NCI-H146 treated with DMSO at 0.1 percent for 48 hours (cell line): ENCODE measurements at regions not wholly inside any gene's neighbourhood (a gene's known extent, or its start where the extent isn't known, plus 50 kb on each side); places are given as distances from the start of the nearest gene placed in this dataset.
"Not testable (repeated sequence)": the region's sequence is repeated elsewhere in the genome, so short reads cannot be mapped to it uniquely, and the experiment has no call there.

Source experiments
- DNase-seq: peaks from one replicate; lab custom pipeline; 2025; ENCODE audit not compliant: unreplicated experiment; lab: John Stamatoyannopoulos, UW

DNA sequence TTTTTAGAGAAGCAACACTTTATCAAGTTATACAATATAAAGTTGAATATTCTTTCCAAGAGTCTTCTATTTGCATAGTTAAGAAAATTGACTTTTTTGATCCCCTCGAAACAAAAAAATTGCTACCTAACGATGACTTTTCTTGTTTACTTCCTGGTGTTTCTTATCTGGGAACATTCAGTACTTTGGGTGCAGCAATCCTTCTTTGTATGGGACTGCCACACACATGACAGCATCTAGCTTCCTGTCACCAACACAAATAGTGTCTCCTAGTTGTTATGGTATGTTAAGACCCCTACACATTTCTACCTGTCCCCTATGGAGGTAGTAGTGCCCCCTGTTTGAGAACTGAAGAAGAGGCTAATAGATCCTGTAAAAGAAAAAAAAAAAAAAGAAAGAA, 841.7 kb upstream of the FAT3 start:
- DNase-seq = no peak

DNA sequence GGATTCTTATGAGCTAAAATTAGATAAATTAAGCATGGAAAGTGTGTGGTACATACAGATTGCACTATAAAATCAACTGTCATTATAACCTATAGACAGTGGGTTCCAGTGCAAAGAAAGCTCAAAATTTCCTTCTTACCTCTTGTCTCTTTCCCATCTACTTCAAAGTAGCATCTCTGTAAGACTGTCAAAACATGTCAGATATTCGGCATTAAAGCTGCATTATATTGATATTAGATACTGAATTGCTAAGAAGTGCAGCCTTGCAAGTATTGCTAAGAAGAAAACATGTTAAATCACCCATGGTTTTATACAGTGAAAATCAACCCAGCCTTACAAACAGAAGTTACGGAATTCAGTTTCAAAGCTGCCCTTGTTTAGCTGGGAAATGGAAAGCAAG, 849.8 kb upstream of the FAT3 start:
- no peak for DNase-seq

DNA sequence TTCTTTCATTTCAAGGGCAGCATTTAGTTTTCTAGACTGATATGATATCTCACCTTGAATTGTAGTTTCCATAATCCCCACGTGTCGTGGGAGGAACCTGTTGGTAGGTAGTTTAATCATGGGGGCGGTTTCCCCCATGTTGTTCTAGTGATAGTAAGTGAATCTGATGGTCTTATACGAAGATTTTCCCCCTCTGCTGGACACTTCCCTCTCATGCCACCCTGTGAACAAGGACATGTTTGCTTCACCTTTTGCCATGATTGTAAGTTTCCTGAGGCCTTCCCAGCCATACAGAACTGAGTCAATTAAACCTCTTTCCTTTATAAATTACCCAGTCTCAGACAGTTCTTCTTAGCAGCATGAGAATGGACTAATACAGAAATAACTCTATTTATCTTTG, 851.1 kb upstream of the FAT3 start:
- DNase-seq = no peak

GRCh38 chr11:91366816-91367215, 857.8 kb upstream of the FAT3 start:
- DNase-seq = no peak

DNA sequence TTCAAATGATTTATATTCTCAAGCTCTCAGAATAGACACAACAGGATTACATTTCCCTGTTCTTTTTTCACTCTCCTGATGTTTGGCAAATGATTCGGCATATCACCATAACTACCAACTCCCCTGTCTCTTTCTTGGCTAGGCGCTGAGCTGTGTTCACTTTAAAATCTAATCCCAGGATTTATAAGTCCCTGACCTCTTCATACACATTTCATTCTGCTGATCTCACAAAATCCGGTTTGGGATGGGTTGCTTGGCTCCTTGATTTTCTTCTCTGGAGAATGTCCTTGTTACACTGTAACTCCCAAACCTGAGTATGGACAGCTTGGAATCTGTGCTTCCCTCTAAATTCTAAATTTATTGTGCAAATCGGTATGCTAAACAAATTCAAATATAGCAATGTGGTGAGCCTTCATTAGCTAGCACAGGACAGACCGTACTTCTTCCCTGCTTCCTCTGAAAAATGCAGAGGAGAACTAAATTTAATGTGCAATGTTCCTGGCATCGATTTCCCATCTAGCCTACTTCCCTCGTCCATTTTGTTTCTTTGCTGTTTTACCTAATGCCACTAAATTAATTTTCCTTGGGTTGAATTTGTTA, 858.5 kb upstream of the FAT3 start:
- no peak for DNase-seq

DNA sequence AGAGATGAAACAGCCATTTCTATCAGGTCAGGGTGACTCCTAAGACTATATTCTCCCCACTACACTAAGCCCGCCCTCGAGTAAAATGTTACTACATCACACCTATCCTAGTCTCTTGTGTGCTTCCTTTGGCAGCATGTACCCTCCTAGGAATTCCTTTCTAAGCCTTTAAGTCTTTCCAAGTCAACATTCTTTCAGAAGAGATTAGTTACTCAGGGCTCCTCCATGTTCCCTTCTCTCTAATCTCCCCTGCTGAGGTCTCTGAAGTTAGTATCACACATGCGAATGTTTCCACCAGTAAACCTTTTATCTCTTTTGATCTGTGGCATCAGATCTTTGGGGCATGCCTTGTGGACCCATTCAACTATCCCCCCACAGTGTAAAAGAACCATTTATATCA, 873.7 kb upstream of the FAT3 start:
- no peak for DNase-seq

DNA sequence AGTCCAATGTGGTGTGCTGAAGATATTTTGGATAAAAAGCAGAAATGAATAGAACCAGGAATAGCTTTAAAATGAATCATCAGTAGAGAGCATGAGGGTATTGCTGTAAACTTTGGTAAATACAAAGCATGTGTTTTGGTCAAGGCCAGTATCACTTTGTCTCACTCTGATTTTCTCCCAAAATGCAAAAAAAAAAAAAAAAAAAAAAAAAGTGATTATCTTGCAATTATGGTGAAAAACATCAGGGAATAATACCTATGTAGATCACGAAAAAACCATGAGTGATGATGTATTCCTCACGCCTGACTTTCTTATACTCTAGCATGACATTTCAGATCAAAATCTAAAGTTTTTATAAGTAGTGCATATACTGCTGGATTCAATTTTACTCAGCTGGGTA, 897.9 kb upstream of the FAT3 start:
- DNase-seq = no peak

DNA sequence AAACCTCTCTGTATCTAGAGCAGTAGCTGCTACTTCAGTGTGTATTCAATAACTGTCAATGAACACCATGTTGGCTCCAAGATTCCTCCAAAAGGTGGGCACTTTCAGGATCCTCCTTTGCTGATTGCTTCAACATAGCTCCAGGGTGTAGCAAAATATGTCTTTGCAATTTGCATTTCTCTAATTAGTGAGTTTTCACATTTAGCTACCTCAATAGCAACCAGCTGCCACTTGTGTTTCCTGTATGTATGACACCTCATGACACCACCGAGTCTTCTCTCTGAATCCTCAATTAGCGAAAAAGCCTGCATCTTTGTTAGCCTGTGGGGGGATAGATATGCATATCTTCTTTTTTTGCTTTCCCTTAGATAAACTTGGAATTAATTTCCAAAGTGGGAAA, 898.3 kb upstream of the FAT3 start:
- DNase-seq = no peak

DNA sequence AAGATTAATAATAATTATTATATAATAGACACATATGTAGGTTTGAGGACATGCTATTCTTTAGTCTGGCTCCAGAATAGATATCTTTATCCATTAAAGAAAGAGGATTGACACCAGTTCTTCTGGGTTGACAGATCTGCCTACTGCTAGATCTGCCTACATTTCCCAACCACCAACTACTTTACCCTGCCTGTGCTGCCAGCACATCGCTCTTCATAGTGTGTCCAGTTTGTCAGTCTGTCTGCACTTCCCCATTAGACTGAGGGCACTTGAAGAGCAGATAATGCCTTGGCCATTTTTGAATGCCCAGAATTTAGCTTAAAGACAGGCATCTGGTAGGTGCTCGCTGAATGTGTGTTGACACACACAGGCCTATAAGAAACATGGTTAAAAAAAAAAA, 910.1 kb upstream of the FAT3 start:
- no peak for DNase-seq

DNA sequence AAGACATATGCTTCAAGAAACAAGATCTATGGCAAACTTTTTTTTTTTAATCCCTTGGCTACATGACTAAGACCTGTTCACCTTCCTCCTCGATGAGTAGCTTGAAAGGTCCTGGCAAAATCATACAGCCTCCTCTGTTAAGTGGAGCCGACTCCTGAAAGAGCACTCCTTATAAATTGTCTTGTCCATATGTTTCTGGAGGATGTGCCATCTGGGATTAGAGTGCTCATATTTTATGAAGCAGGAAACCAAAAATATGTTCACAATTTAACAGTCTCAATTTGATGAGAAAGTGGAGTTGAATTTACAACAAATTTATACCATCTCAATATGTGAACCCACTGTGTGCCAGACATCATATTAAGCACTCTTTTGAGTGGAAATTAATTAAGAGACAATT, 912.1 kb upstream of the FAT3 start:
- DNase-seq = no peak

DNA sequence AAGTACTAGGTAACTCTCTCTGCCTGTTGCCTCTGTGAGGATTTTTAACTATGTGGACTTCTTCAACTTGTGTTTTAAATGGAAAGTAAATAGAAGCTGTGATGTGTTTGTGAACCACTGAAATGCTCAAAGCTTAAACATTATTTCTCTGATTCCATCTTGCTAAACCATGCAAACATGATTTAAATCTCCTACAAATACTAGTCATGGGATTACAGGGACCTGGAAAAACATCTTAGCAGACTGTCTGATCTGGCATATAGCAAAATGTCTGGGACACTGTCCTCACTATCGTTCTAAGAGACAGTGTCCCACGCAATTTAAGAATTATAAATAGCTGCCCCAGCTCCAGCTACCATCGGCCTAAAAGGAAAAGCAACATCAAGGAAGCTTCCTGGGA, 914.5 kb upstream of the FAT3 start:
- no peak for DNase-seq

DNA sequence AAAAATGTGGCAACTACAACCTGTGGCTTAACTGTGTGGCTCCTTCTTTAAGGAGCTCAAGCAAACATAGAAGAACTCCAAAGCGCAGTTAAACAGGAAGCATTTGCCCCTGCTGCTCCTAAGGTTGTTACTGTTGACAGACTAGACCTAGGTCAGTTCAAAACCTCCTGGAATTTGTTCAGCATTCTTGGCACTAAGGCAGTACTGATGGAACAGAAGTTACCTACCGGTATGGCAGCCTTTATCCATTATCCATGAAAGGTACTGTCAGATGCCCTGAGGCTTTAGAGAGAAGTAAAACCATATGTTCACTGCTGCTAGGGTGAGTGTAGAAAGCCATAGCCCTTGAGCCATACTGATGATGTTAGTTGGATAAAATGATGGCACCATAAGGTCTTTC, 916.5 kb upstream of the FAT3 start:
- DNase-seq = no peak

DNA sequence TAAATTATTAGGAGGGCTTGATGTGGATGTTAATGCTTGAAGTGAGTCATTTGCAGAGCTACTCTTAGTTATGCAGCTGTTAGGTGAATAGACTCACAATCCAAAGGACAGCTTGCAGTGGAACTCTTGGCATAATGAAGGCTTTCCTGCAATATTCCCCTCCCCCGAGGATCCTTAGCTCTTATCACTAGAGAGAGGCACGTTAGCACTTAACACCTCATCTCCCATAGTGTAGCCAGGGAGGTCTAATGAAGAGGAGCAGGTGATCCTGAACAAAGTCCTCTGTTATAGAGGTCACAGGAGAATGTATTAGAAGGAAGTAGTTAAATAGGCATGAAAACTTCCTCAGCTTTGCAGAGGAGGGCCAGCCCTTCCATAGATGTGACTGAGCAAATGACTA, 919.2 kb upstream of the FAT3 start:
- no peak for DNase-seq

DNA sequence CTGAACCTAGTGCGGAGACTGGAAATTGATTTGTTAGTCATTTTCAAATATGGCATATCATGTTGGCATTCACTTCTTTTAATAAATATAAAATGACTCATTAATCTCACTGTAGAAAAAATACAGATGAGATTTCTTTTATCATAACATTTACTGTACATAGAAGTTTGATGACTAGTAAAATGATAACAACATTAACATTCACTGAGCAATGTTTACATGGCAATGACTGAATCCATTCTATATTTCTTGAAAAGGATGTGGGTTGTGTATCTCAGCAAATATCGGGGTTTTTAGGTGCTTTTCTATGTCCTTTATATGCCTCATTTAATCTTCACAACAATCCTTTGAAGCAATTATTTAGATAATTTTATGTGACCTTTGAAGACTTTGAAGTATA, 920.9 kb upstream of the FAT3 start:
- no peak for DNase-seq

DNA sequence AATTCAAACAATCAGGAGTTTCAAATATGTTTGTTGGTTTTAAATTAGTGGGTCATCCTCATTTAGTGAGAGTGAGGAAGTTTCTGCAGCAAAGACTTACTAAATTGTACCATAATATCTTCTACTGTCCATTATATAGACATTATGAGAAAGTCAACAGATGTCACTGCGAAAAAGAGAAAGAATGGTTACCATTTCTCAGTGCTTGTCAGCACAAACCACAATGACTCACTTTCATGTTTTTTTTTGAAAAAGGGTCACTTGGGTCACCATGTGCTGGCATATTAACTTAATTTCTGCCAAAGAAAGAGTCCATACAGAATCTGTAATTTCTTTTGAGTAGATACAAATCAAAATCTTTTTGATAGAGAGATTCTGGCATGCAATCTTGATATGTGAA, 924.6 kb upstream of the FAT3 start:
- no peak for DNase-seq

DNA sequence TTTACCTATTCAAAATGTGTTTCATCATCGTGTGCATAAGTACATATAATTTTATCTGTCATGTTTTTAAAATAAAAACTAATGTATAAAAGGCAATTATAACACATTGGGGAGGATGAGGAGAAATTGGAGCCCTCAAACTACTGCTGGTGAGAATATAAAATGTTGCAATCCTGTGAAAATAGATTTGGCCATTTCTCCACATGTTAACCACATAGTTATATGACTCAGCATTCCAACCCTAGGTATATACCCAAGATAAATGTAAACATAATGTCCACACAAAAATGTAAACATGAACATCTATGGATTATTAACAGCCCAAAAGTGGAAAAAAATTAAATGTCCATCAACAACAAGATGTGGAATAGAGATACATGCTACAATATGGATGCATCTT, 928.0 kb upstream of the FAT3 start:
- no peak for DNase-seq

GRCh38 chr11:91295591-91295990, 929.0 kb upstream of the FAT3 start:
- no peak for DNase-seq

DNA sequence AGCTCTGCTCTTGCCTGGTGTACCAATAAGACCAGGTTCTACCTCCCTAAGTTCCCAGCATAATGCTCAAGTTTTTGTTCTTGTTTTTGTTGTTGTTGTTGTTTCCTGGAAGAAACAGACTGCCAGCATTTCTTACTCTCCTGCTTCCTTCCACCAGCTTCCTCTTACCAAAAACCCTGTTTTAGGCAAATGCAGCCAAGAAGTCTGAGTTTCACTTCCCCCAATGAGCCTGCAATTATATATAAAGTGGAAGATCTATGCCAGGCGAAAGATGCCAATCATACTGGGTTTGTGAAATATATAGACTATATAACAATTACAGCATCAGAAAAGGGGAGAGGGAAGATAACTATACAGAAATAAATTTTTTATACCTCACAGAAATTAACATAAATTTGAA, 931.5 kb upstream of the FAT3 start:
- DNase-seq = no peak

GRCh38 chr11:91272089-91272488, 952.5 kb upstream of the FAT3 start:
- DNase-seq = no peak

DNA sequence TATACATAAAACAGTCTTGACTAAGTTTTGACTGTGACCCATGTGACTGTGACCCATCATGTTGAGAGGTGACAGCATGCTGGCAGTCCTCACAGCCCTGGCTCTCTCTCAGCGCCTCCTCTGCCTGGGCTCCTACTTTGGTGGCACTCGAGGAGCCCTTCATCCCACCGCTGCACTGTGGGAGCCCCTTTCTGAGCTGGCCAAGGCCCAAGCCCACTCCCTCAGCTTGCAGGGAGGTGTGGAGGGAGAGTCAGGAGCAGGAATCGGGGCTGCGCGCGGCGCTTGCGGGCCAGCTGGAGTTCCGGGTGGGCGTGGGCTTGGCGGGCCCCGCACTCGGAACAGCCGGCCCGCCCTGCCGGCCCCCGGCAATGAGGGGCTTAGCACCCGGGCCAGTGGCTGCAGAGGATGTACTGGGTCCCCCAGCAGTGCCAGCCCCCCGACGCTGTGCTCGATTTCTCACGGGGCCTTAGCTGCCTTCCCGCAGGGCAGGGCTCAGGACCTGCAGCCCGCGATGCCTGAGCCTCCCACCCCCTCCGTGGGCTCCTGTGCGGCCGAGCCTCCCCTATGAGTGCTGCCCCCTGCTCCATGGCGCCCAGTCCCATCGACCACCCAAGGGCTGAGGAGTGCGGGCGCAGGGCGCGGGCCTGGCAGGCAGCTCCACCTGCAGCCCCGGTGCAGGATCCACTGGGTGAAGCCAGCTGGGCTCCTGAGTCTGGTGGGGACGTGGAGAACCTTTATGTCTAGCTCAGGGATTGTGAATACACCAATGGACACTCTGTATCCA, 955.9 kb upstream of the FAT3 start:
- DNase-seq = not testable (repeated sequence)

GRCh38 chr11:91265946-91266345, 958.7 kb upstream of the FAT3 start:
- DNase-seq = no peak

- DNase-seq = no peak
Measured at GRCh38 chr11:91264481-91264880, 960.1 kb upstream of the FAT3 start.
